CD14-positive monocyte (primary cell): ENCODE measurements at regions not wholly inside any gene's neighbourhood (a gene's known extent, or its start where the extent isn't known, plus 50 kb on each side); places are given as distances from the start of the nearest gene placed in this dataset.

Experiments used
- DNase-seq, 3 donors: peaks; one replicate each; pipeline ENCODE4 v3.0.0-alpha.2; 2011 to 2022
- H2AFZ ChIP-seq: 2 replicates; pipeline ENCODE4 v1.6.0; 2012; ENCODE audit warnings: mild to moderate bottlenecking, low read depth, low read length, inconsistent platforms; ENCODE audit not compliant: insufficient read depth, poor library complexity, severe bottlenecking
- H3K27ac ChIP-seq, 2 donors: 1 replicate in 1 of 2; 2 replicates in 1 of 2; pipeline ENCODE4 v1.5.1; 2012 to 2013; ENCODE audit warnings: low read length in 2 of 2, control low read depth in 1 of 2, inconsistent platforms in 1 of 2, low read depth in 1 of 2, mild to moderate bottlenecking in 1 of 2
- H3K27me3 ChIP-seq, 2 donors: one replicate each; pipeline versions ENCODE4 v1.6.0 to v1.6.1; 2011 to 2013; ENCODE audit warnings: low read length in 2 of 2; ENCODE audit not compliant: control insufficient read depth in 2 of 2, insufficient read depth in 2 of 2
- H3K36me3 ChIP-seq, 2 donors: replicated peaks in 1 of 2; 1 replicate in 1 of 2; 2 replicates in 1 of 2; pipeline versions ENCODE4 v1.5.1 to v1.6.1; 2012 to 2013; ENCODE audit warnings: low read length in 2 of 2, control low read depth in 1 of 2, inconsistent platforms in 1 of 2, mild to moderate bottlenecking in 1 of 2; ENCODE audit not compliant: insufficient read depth in 2 of 2, control insufficient read depth in 1 of 2
- H3K4me1 ChIP-seq, 2 donors: 1 replicate in 1 of 2; 2 replicates in 1 of 2; pipeline versions ENCODE4 v1.5.1 to v1.6.1; 2012 to 2013; ENCODE audit warnings: low read length in 2 of 2, control low read depth in 1 of 2, inconsistent platforms in 1 of 2, mild to moderate bottlenecking in 1 of 2, moderate library complexity in 1 of 2; ENCODE audit not compliant: insufficient read depth in 2 of 2, control insufficient read depth in 1 of 2
- H3K4me2 ChIP-seq: replicated peaks from 2 replicates; pipeline ENCODE3; 2012; ENCODE audit warnings: low read length, moderate library complexity, mild to moderate bottlenecking; ENCODE audit not compliant: poor library complexity, severe bottlenecking; ENCODE audit errors: extremely low read depth
- H3K4me3 ChIP-seq, 3 experiments: fragments of 200-600 bp in 1 of 3; sonication (generic) in 1 of 3; replicated peaks in 1 of 3; 1 replicate in 2 of 3; 2 replicates in 1 of 3; pipeline ENCODE4 v1.5.1; 2011 to 2013; ENCODE audit warnings: low read length in 3 of 3, mild to moderate bottlenecking in 3 of 3, control low read depth in 2 of 3, low read depth in 2 of 3, inconsistent platforms in 1 of 3, moderate library complexity in 1 of 3
- H3K79me2 ChIP-seq: 2 replicates; pipeline ENCODE4 v1.6.0; 2012; ENCODE audit warnings: mild to moderate bottlenecking, control low read depth, inconsistent platforms, low read length, moderate library complexity; ENCODE audit not compliant: insufficient read depth
- H3K9ac ChIP-seq: 2 replicates; pipeline ENCODE4 v1.6.0; 2017; ENCODE audit warnings: low read length, mild to moderate bottlenecking; ENCODE audit not compliant: insufficient read depth, poor library complexity, severe bottlenecking
- H3K9me3 ChIP-seq, 2 donors: replicated peaks in 1 of 2; 1 replicate in 1 of 2; 2 replicates in 1 of 2; pipeline versions ENCODE4 v1.5.1 to v1.6.1; 2012 to 2013; ENCODE audit warnings: low read length in 2 of 2, control low read depth in 1 of 2; ENCODE audit not compliant: control insufficient read depth in 1 of 2, insufficient read depth in 1 of 2
- H4K20me1 ChIP-seq: 2 replicates; pipeline ENCODE4 v1.6.0; 2012; ENCODE audit warnings: mild to moderate bottlenecking, low read length, control low read depth, moderate library complexity; ENCODE audit not compliant: insufficient read depth
- H3K27ac Mint-ChIP-seq, 7 donors: one replicate each; pipeline ENCODE4 v1.8.0; 2020; ENCODE audit warnings: mild to moderate bottlenecking in 7 of 7, mixed read lengths in 7 of 7, moderate library complexity in 6 of 7, inconsistent platforms in 2 of 7
- H3K27me3 Mint-ChIP-seq, 3 donors: one replicate each; pipeline ENCODE4 v1.8.0; 2021 to 2022; ENCODE audit warnings: low read depth in 3 of 3, mild to moderate bottlenecking in 3 of 3, mixed read lengths in 3 of 3, moderate library complexity in 3 of 3, inconsistent platforms in 1 of 3
- H3K36me3 Mint-ChIP-seq, 2 donors: one replicate each; pipeline ENCODE4 v1.8.0; 2020; ENCODE audit warnings: mixed read lengths in 2 of 2, inconsistent platforms in 1 of 2, mild to moderate bottlenecking in 1 of 2
- H3K4me1 Mint-ChIP-seq: one replicate; pipeline ENCODE4 v1.8.0; 2020; ENCODE audit warnings: mild to moderate bottlenecking, mixed read lengths
- H3K4me3 Mint-ChIP-seq, 2 donors: one replicate each; pipeline ENCODE4 v1.8.0; 2020; ENCODE audit warnings: mild to moderate bottlenecking in 2 of 2, mixed read lengths in 2 of 2, moderate library complexity in 1 of 2
- H3K9me3 Mint-ChIP-seq, 7 donors: one replicate each; pipeline ENCODE4 v1.8.0; 2020 to 2022; ENCODE audit warnings: mixed read lengths in 7 of 7, mild to moderate bottlenecking in 6 of 7, moderate library complexity in 6 of 7, inconsistent platforms in 2 of 7
- WGBS: methylation state at CpG from one replicate; pipeline ENCODE4 v1.1.5; 2013; ENCODE audit warnings: missing lambda C conversion rate; ENCODE audit not compliant: insufficient coverage; 5-methylcytosine and 5-hydroxymethylcytosine counted together
- intact Hi-C, 2 donors: fragments of 100-400 bp; cut with micrococcal nuclease; formaldehyde crosslinking; loops; one replicate each; pipeline versions ENCODE4 v1.15.0 to v1.15.1; 2023
- TF ChIP-seq, protein P1 (sequence below): fragments of 200-600 bp; IDR thresholded peaks from one replicate; pipeline ENCODE4 v1.8.0; 2022; ENCODE audit warnings: antibody characterized with exemption, mild to moderate bottlenecking

DNA sequence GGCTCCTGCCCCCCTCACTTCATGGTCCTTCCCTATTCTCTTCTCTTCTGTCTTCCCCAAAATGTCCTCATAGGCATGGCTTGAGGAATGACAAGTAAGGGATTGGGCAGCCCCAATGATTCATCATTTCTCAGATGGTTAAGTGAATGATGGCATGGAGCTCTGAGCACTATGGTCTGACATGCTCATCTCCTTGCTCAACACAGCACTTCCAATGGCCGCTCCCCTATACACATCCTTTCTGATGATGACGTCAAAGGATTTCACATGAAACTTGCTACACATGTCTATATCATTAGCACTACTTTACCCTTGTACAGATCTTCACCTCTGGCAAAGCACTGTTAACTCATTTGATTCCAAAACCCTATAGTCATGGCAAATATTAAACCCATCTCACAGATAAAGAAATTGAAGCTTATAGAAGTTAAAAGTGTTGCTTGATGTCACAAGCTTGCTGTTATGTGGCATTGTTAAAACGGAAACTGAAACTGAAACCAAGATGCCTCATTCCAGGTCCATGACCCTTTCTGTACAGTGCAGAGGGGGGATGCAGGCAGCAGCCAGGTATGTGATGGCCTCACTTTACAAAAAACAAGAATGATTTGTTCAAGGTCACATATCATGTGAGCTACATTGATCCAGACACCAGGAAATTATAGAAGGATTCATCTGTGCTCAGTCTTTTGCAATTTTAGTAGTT, 90.0 kb upstream of the PLXNA4 start:
- H3K4me2 ChIP-seq: no peak overlapping the region
- no peaks in the 10 kb centered on the region for H3K9me3 ChIP-seq
- H3K4me3 ChIP-seq: no peak overlapping the region
- WGBS: 17% methylated on average over 1 of the region's 3 CpGs
- no peak overlapping the region for H3K27ac ChIP-seq
- peaks cover 0 to 2% (median 2%) of the 10 kb centered on the region in 3 donors for H3K27me3 Mint-ChIP-seq
- TF ChIP-seq, protein P1, sequence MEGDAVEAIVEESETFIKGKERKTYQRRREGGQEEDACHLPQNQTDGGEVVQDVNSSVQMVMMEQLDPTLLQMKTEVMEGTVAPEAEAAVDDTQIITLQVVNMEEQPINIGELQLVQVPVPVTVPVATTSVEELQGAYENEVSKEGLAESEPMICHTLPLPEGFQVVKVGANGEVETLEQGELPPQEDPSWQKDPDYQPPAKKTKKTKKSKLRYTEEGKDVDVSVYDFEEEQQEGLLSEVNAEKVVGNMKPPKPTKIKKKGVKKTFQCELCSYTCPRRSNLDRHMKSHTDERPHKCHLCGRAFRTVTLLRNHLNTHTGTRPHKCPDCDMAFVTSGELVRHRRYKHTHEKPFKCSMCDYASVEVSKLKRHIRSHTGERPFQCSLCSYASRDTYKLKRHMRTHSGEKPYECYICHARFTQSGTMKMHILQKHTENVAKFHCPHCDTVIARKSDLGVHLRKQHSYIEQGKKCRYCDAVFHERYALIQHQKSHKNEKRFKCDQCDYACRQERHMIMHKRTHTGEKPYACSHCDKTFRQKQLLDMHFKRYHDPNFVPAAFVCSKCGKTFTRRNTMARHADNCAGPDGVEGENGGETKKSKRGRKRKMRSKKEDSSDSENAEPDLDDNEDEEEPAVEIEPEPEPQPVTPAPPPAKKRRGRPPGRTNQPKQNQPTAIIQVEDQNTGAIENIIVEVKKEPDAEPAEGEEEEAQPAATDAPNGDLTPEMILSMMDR: no peak
- no peak overlapping the region for H3K4me3 Mint-ChIP-seq
- peak overlapping the region in 2 of 7 donors; percentile 19 to 55 for H3K27ac Mint-ChIP-seq
- no peaks in the 10 kb centered on the region for H3K36me3 Mint-ChIP-seq
- H3K27me3 ChIP-seq: no peaks in the 10 kb centered on the region
- DNase-seq: peak; percentile 13 to 46 (median 18)
- H4K20me1 ChIP-seq: no peaks in the 10 kb centered on the region
- no peaks in the 10 kb centered on the region for H3K36me3 ChIP-seq
- no peaks in the 10 kb centered on the region for H3K79me2 ChIP-seq
- H3K4me1 ChIP-seq: no peaks in the 10 kb centered on the region
- H3K4me1 Mint-ChIP-seq: peaks cover 5% of the 10 kb centered on the region
- H2AFZ ChIP-seq: peak overlapping the region; percentile 7
- peaks cover 0 to 2% (median 0%) of the 10 kb centered on the region in 7 donors for H3K9me3 Mint-ChIP-seq
- intact Hi-C loops: no loop called here
- H3K9ac ChIP-seq: no peak overlapping the region

DNA sequence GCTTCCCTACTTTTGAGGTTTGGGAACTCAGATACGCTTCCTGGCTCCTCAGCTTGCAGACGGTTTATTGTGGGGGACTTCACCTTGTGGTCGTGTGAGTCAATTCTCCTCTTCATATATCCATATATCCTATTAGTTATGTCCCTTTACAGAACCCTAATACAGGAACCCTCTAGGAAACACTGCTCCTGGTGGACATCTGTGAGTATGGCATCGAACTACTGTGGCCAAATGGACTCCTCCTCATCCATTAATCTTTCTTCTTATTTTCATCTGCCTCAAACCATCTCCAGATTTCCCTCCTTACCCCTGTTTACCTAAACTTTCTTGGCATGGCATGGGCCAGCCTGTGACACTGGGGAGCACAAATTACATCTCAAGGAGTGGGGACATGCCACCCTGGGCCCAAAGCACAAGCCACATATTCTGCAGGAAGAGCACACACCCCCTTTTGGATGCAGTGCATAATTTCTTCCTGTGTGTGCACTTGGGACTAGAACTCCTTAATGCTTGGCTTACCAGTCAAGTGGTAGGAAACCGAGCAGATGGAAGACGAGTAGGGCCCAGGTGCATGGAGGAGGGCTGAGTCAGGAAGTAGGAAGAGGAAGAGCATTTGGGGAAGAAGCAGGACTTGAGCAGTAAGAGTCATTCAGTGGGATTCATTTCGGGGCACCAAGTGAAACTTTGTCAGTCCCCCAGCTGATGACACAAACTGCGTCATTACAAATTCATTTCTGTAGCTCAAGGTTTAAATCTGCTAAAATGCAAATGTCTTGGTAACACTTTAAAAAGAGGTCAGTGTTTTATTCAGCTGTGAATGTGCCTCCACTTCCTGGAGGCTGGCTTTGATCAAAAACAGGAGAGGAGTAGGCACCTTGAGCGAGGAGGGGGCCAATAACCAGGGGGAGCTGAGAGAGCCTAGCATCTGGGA, 80.8 kb upstream of the PLXNA4 start:
- Mint-ChIP-seq H3K4me1 (peaks cover 37% of the 10 kb centered on the region), H3K27me3 (no peaks in the 10 kb centered on the region), H3K4me3 (no peak overlapping the region), H3K36me3 (no peaks in the 10 kb centered on the region), H3K9me3 (peaks cover 13 to 35% (median 20%) of the 10 kb centered on the region in 7 donors), H3K27ac (no peak overlapping the region)
- Histone ChIP-seq H3K9me3 (peaks cover 11 to 14% of the 10 kb centered on the region in 2 donors), H3K9ac (no peak overlapping the region), H3K4me1 (peaks cover 16 to 20% of the 10 kb centered on the region in 2 donors), H2AFZ (no peak overlapping the region), H3K4me3 (no peak overlapping the region), H3K27ac (no peak overlapping the region), H3K36me3 (no peaks in the 10 kb centered on the region), H4K20me1 (no peaks in the 10 kb centered on the region), H3K79me2 (no peaks in the 10 kb centered on the region), H3K4me2 (no peak overlapping the region), H3K27me3 (no peaks in the 10 kb centered on the region)
- TF ChIP-seq, protein P1: peak; percentile 57
- intact Hi-C loops: no loop called here
- DNase-seq: no peak
- WGBS: 46% methylated on average over 4 of the region's 9 CpGs
